ENCODE measurements at regions not wholly inside any gene's neighbourhood (a gene's known extent, or its start where the extent isn't known, plus 50 kb on each side); places are given as distances from the start of the nearest gene placed in this dataset.

DNA sequence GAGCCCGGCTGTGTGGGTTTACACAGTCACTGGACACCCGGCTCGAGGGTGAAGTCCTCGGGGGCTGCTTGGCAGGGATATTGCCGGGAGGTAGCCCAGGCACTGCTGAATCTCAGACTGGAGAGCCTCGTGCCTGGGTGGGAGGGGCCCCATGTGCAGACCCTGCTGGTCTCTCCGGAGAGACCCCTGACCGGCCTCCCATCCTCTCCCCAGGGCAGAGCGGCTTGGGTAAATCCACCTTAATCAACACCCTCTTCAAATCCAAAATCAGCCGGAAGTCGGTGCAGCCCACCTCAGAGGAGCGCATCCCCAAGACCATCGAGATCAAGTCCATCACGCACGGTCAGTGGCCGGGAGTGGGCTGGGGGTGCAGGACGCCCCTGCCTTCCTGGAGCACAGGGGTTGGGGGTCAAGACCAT, 346.5 kb downstream of the SEC14L1 start:
- TF ChIP-seq CTCF (IDR thresholded peaks at IDR 0.05) (no peak), POLR2A (IDR thresholded peaks at IDR 0.05) (no peak)
